DMS79 (cell line): ENCODE measurements at regions not wholly inside any gene's neighbourhood (a gene's known extent, or its start where the extent isn't known, plus 50 kb on each side); places are given as distances from the start of the nearest gene placed in this dataset.

Source experiments
- DNase-seq: peaks from one replicate; lab custom pipeline; 2025; lab: John Stamatoyannopoulos, UW

DNA sequence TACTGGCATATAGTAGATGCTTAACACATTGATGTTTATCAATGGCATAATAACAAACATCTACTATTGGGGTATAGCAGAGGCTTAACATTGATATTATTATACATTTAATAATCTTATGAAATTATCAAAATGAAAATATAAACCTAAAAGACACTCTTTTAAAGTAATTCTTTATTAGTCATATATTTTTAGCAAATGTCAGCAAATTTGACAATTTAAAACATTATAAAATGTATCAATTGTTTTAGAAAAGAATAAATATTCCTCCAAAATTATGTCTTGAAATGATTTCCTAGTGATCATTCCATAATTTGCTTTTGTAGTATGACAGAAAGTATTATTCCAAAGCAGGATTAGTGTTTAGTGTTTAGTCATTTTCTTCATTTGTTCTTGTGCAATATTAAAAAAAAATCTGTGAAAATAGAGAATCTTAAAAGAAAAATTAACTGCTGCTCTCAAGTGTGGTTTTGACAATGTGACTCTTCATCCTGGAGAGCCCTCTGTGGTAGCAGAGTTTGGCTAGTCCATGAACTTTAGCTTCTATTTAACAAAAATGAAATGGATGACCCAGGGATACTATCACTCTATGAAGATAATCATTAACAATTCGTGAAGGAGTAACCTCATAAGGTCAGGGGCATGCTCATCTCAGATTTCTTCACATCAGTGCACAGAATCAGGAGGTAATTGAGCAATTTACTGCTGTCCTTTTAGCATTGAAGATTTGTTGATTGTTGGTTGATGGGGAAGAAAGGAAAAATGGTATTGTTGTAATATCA is 1018.5 kb downstream of the LRFN5 start:
- DNase-seq, result no peak

DNA sequence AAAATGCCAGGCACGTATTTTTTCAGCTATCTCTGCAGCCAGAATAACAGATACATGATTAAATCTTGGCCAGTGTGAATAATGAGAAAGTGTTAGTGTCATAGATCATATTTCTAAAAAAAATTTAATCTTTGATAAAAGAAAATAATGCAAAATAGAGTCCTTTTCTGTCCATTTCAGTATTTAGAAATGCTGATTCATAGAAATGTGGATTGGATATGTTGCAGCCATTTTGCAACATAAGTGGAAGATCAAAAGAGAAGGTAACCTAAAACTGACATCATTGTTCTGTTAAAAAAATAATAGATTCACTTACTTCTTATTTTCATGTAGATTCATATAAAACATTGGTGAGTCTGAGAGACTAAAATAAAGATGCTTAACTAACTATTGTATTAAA is 1010.3 kb downstream of the LRFN5 start:
- no peak for DNase-seq

DNA sequence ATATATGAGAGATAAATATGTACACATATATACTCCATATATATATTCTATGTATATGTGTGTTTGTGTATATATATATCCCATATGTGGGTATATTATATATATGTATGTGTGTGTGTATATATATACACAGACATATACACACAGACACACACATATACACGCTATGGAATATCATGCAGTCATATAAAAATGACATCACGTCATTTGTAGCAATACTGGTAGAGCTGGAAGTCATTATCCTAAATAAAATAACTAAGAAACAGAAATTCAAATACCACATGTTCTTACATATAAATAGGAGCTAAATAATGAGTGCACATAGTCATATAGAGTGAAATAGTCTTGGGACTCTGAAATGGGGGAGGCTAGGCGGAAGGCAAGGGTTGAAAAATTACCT is 1000.2 kb downstream of the LRFN5 start:
- no peak for DNase-seq

DNA sequence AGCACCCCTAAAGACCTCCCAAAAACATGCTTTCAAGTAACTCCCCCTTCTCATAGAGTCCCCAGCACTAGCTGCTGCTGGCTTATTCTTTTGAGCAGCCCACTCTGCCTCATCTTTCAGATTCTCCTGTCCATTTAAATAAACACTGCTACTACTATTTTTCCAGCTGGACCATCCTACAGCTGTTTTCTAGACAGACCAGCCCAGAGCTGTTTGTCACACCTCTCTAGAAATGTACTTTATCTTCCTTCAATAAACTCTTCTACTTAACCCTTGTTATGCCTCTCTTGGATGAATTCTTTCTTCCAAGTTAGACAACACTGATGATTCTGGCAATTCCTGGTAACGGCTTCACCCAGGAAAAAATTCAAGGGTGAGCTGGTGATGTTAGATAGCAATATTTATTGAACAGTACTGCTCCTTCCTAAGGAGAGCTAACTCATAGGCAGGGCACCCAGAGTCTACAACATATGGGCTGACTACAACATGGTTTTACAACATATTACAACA is 995.7 kb downstream of the LRFN5 start:
- no peak for DNase-seq

DNA sequence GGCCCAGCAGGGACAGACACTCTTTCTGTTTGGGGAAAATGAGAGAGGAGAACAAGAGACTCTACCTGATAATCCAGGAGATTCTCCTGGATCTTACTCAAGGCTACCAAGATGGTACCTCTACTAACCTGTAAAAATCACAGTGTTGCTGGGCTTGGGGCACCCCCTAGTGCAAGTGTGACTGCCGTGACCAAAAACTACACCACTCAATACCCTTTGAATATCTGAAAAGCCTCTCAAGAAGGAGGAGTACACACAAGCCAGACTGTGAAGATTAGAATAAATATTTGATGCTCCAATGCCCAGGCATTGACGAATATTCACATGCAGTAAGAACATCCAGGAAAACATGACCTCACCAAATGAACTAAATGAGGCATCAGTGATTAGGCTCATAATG is 965.4 kb downstream of the LRFN5 start:
- no peak for DNase-seq

DNA sequence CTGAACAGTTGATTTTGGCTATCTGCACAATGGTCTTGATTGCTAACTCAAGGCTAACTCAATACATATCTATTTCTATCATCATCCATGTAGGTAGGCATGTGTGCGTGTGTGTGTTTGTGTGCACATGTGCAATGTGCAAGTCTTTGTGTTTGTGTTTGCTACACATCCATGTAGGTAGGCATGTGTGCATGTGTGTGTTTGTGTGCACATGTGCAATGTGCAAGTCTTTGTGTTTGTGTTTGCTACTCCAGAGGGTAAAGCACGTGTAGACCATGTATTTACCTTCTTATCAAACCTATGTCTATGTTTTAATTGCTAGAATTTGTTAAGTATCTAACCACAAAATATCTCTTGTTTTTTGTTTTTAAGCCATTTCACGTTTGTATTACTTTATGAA is 962.6 kb downstream of the LRFN5 start:
- DNase-seq, result no peak

DNA sequence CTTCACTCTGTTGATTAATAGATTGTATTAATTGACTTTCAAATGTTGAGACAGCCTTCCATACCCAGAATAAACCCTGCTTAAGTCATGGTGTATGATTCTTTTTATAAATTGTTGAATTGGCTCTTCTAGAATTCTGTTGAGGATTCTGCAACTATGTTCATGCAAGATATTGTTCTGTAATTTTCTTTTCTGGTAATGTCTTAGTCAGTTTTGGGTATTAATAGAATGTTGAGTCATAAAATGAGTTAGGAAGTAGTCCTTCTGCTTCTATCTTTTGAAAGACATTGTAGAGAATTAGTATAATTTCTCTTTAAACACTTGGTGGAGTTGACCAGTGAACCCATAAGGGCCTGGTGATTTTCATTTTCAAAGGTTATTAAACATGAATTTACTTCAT is 958.9 kb downstream of the LRFN5 start:
- no peak for DNase-seq

DNA sequence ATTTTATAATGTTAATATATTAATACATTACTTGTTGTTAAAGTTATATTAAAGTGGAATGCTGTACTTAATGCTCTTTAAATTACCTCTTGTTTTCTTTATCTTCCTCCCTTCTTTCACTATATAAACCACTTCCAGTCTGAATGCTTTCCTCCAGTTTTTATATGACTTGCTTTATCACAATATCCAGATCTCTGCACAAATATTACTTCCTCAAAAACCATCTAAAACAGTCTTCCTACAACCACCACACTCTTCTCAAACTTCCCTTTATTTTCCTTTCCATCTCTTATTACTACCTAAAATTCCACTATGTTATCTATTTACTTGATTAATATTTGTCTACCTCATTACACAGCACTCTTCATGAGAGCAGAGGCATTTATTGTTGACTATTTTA is 956.6 kb downstream of the LRFN5 start:
- no peak for DNase-seq

DNA sequence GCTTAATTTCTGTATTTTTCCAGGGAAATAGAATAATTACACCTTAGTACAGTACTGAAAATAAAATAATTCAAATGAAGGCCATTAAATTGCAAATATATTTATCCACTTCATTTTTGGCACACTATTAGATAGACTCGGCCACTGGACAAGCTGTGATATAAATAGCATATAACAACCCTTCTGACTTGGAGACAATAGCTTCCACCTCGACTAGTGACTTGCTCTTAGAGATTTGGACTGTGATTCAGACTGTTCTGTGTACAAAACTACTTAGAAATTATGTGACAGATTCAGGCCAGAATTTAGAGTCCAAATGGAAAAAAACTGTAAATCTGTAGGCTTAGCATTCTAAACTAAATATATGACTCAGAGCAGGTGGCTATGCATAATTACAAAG is 949.9 kb downstream of the LRFN5 start:
- no peak for DNase-seq

DNA sequence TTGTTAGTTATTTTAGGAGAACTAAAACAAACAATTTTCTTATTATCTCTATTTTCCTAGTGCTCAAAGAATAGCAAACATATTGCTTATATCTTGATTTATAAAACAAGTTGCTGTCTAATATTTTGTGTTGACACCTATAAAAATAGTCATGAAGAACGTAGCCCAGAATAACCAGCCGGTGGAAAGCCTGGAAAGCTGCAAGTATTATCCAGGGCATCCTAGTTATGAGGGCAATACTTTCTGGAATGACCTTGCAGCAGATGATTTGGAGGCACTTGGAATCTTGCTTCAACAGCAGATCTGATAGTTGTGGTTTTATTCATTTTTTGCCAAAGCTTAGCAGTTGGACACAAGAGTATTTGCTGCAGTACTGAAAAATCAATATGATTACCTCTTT is 948.7 kb downstream of the LRFN5 start:
- DNase-seq, result no peak

DNA sequence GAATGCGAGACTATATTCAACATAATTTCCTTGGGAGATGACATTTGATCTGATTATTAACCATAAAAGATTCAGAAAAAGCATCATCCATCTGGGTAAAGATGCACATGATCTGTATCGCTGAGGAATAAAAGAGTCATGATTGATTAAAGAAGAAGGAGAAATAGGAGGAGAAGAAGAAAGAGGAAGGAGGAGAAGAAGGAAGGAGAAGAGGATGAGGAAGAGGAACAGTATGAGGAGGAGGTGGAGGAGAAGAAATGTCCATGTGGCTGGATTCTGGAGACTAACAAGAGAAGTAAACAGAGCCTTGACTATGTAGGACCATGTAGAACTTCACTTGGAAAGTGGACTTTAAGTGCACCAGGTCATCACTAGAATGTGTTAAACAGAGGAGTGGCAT is 947.4 kb downstream of the LRFN5 start:
- no peak for DNase-seq

DNA sequence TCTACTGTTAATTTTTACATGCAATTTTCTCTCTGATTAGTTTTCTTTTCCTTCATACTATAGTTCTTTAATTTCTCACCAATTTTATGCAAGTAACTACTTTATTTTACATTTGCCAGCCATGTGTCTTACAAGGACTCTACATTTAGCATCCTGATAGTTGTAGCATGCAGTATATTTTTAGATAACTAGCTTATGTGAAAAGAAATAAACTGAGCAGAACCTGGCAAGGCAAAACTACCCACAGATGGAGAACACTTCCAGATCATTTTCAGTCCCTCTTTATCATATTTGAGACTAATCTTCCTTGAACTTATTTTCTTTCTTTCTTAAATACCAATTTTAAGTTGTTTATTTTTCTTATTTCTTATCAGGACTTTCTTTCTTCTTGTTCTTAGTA is 943.6 kb downstream of the LRFN5 start:
- DNase-seq, result no peak

DNA sequence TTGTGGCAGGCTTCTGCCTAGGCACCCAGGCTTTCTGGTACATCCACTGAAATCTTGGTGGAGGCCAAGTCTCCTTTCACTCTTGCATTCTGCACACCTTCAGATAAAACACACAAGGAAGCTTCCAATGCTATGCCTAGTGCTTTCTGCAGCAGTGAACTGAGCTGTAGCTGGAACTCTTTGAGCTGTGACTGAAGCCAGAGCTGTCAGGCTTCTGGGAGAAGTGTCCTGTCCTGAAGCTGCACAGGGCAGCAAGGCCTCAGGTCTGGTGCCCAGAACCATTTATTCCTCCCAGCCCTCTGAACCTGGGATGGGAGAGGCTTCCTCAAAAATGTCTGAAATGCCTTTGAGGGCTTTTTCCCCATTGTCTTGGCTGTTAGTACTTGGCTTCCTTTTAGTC is 941.7 kb downstream of the LRFN5 start:
- DNase-seq, result no peak

DNA sequence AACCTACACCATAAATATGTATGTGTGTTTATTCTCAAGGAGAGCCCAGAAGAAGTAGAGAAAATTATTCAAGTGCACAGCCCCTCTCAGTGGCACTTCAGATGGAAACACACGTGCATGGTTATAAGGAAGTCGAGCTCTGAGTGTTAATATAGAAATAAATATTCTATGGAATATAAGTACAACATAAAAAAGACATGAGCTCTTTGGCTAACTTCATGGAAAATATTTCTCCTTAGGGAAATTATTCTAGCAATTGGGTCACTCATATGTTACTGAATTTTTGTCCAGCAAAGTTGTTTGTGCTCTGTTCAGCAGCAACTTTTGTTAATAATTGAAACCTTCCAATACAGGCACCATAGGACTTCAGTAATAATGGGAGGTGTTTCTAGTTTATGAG is 939.0 kb downstream of the LRFN5 start:
- DNase-seq, result no peak

DNA sequence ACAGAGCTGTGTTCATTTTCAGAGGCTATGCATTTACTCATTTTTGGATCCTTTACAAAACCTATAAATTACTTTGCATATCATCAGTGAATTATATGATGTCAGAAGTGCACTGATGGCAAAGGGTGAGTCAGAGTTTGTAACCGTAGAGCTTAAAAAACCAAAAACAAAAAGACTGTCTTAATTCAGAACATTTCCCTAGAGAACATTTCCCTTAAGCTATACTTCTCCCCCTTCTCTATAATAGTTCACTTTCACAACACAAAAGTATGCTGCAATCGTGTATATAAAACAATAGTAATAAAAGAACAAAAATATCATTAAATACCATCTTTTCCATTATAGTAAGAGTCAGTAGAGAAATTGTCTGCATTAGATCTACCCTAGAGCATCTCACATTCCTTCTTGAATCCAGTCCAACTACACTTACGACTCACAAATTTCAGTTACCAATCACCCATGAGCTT is 934.9 kb downstream of the LRFN5 start:
- no peak for DNase-seq

DNA sequence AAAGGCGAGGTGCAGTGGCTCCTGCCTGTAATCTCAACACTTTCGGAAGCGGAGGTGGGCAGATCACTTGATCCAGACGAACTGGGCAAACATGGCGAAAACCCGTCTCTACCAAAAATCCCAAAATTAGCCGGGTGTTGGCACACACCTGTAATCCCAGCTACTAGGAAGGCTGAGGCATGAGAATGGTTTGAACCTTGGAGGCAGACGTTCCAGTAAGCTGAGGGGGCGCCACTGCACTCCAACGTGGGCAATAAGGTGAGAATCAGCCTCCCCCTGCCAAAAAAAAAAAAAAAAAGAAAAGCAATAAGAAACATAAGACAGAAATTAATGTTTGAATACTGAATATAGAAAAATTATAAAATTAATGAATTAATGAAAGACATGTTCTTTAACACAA is 928.7 kb downstream of the LRFN5 start:
- DNase-seq, result no peak

DNA sequence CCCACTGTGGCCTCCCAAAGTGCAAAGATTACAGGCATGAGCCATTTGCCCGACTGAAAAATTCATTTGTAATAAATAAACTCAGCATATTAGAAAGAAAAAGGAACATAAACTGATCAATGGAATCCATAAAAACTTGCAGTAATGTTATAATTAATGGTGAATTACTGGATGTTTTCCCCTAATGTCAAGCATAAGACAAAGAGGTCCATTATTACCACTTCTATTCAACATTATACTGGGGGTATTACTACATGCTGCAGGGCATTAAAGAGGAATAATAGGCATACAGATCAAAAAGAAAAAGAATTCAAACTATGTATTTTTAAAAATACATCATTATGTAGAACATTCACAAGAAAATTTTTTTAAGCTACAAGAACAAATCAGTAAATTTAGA is 926.8 kb downstream of the LRFN5 start:
- DNase-seq, result no peak

DNA sequence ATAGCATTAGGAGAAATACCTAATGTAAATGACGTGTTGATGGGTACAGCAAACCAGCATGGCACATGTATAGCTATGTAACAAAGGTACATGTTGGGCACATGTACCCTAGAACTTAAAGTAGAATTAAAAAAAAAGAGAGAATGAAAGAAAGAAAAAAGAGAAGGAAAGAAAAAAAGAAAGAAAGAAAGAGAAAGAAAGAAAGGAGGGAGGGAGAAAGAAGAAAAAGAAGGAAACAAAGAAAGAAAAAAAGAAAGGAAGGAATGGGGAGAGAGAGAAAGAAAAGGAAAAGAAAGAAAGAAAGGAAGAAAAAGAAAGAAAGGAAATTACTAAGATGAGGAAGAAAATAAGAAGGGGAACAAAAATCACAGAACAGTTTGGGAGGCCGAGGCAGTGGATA is 925.5 kb downstream of the LRFN5 start:
- DNase-seq, result no peak

DNA sequence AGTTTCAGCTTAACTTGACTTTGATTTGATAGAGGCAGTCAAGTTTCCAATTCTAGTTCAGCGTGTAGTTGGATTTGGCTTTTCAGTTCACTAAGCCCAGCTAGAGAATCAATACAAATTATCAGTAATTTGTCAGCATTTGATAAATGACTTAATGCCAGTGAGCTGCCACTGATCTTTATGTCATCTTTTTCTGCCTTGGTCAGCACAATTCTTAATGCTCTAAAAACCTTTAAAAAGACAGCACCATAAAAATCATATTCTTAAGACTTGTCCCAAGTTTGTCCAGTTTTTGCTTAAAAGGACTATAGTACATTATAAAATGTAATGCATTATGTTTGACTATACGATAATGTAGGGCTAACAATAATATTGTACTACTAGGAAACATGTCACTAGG is 920.5 kb downstream of the LRFN5 start:
- no peak for DNase-seq

DNA sequence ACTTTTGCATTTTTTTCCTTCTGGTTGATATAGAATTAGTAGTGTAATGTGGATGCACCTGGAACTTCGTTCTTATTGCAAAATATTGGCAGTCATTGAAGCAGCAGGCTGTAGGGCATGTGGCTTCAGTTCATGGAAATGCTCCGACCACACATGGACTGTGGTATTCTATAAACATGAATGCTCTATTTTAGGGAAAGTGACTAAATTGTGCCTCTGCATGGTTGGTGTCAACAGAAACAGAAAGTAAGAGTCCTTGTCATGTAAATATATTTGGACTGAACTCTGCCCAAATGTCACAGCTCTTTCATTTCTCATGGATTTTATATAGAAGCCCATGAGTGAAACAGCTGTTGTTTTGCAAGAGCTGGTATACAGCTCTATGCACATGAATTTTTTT is 917.0 kb downstream of the LRFN5 start:
- no peak for DNase-seq

DNA sequence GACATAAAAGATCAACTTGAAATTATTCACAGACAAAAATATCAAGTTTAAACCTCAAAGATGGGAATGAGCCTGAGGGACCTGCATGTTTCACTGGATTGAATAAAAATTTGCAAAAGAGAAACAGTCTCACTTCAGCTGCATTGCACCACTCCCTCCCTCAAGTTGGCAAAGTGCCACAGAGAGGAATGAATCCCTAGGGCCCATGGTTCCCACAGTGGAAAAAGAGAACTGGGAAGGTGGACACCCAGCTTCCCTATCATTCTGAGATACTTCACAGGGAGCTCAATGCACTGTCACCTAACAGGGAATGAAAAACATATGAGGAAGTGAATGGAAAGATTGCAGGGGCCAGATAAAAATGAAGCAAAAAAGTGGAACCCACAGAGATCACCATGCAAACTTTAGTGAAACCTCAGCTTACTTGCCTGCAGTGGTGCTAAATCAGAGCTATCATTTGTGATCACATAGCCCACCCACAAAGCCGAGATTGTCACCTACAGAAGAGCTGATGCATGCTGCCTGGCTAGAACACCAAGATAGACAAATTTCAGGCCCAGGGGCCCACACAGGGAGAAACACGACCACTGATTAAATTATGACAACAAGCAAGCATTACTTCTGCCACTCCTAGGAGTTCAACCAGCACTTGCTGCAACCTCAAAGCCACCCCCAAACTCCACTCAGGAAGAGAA is 911.3 kb downstream of the LRFN5 start:
- DNase-seq, result no peak

DNA sequence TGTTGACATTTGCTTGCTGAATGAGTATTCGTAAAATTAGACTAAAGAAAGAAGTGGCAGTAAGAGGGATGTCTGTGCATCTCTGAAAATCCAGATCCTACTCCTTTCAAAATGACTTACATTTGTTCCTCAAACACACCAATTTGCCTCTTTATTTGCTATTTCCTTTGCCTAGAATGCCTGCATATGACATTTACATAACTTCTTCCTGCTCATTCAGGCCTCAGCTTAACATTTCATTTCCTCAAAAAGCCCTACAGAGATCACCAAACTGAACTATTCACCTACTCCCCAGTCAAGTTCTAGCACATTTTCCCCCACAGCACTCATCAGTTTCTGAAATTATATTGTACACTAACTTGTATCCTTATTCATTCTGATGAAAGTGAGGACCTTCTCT is 907.2 kb downstream of the LRFN5 start:
- no peak for DNase-seq

DNA sequence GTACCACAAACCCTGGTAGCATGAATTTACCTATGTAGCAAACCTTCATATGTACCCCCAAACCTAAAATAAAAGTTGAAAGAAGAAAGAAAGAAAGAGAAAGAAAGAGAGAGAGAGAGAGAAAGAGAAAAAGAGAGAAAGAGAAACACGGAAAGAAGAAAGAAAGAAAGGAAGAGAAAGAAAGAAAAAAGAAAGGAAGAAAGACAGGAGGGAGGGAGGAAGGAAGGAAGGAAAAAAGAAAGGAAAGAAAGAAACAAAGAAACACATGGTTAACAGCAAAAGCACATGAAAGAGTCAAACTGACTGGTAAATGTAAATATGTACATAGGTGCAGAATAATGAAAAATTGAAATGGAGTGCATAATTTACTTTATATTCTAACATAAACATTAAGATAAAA is 903.4 kb downstream of the LRFN5 start:
- DNase-seq, result no peak
